HG03280 (cell line): ENCODE measurements at regions not wholly inside any gene's neighbourhood (a gene's known extent, or its start where the extent isn't known, plus 50 kb on each side); places are given as distances from the start of the nearest gene placed in this dataset.
"Not testable (repeated sequence)": the region's sequence is repeated elsewhere in the genome, so short reads cannot be mapped to it uniquely, and the experiment has no call there.

ENCODE experiments used
- ATAC-seq: cut with Tn5 transposase; IDR thresholded peaks from one replicate; pipeline ENCODE4 v1.9.1; 2021; ENCODE audit warnings: mild to moderate bottlenecking, moderate library complexity; ENCODE audit not compliant: unreplicated experiment

- ATAC-seq: not testable (repeated sequence)
These were observed 248.6 kb upstream of the RHOBTB1 start for GRCh38 chr10:61192589-61192988.

DNA sequence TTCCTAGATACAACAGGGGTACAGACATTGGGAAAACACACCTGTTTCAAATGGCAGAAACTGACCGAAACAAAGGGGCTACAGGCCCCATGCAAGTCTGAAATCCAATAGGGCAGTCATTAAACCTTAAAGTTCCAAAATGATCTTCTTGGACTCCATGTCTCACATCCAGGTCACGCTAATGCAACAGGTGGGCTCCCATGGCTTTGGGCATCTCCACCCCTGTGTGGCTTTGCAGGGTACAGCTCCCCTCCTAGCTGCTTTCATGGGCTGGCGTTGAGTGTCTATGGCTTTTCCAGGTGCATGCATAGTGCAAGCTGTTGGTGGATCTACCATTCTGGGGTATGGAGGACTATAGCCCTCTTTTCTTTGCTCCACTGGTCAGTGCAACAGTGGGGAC, 248.1 kb upstream of the RHOBTB1 start:
- no peak for ATAC-seq

GRCh38 chr10:61189912-61190311, 245.9 kb upstream of the RHOBTB1 start:
- no peak for ATAC-seq

DNA sequence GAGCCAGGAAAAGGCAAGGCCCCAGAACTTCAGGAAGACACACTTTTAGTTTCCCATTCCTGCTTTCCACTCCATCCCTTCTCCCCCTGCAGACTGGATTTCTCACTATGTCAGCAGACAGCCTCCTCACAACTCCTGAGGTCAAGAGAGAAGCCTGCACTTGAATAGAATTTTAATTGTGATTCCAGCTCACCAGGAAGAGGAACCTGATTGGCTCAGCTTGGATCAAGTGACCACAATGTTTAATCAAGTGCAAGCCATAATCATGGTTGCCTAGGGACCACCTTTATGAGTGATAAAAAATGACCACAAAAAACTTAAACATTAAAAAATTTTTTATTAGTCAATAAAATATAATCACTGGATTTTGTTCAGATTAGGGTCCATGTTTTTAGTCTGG, 244.7 kb upstream of the RHOBTB1 start:
- no peak for ATAC-seq

DNA sequence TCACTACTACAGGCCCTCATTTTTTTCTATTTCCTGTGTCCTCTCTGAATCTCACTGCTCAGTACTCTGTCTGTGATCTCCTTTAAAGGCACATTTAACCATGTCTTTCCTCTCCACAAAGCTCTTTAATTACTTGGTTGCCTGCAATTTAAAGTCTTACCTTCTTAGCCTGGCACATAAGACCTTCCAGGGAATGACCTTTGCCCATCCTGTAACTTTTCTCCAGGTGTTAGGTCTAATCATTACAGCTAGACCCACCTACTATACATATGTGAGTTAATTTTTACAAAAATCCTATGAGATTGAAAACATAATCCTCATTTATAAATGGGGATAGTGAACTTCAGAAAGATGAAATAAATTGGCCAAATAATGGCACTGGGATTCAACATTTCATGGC, 244.1 kb upstream of the RHOBTB1 start:
- ATAC-seq: no peak

- no peak for ATAC-seq
These were observed 243.6 kb upstream of the RHOBTB1 start for GRCh38 chr10:61187601-61188000.

DNA sequence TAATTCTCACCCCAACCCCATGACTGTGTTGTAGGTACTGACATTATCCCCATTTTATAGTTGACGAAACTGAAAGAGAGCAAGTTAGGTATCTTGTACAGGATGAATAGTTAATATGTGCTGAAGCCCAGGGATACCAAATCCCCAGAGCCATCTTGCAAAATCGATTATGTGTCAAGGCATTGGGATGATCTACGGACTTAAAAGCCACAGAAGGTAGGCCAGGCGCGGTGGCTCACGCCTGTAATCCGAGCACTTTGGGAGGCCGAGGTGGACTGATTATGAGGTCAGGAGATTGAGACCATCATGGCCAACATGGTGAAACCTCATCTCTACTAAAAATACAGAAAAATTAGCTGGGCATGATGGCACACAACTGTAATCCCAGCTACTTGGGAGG, 242.4 kb upstream of the RHOBTB1 start:
- no peak for ATAC-seq

DNA sequence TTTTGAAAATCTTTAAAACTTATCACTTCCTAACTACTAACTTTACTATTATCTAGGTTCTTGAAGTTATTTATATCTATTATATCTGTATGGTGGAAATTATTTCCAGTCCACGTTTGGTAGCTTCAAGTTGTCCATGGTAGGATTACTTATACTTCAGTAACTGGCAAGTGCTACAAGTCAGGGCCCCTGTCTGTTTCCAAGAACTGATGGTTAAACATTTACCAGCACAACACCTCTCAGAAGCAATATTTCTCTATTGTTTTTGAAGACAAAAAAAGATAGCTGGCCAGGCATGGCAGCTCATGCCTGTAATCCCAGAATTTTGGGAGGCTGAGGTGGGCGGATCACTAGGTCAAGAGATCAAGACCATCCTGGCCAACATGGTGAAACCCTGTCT, 240.4 kb upstream of the RHOBTB1 start:
- ATAC-seq: no peak

- ATAC-seq: no peak
These were observed 240.0 kb upstream of the RHOBTB1 start for GRCh38 chr10:61183967-61184366.

- no peak for ATAC-seq
These were observed 237.8 kb upstream of the RHOBTB1 start for GRCh38 chr10:61181832-61182231.

- ATAC-seq: no peak
These were observed 235.8 kb upstream of the RHOBTB1 start for GRCh38 chr10:61179771-61180170.

GRCh38 chr10:61176424-61176823, 232.4 kb upstream of the RHOBTB1 start:
- ATAC-seq: no peak

DNA sequence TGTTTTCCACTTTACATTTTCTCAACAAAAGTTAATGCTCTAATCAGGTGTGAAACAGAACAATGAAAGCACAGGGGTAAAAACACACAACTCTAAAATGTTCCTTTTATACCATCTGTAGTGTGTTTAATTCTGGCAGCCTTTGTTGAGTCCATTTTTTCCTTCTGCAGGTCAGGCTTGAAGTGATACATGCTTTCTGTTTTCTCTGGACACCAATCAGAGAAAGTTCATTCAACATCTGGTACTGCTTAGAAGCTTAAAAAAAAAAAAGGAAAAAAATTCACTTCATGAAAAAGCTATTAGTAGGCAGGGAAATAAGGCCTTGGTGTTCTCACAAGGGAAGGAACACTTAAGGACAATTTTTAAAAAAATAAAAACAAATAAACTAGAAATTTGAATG, 231.3 kb upstream of the RHOBTB1 start:
- ATAC-seq: no peak

DNA sequence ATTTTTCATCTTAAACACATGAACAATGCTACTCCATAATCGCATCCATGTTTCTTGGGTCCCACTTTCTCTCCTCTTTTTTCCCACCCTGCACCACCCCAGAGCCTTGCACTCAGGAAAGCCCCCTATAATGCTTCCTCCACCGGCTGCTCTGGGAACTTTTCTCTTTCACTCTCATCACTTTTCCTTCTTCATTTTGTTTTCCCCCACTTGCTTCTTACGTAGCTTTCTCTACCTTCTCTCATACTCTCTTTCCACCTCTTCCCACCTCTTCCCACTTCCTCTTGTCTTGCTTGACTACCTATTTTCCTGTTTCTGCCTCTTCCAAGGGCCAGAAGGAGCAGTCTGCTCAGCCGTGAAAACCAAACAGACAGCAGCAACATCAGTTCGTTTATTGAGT, 229.5 kb upstream of the RHOBTB1 start:
- no peak for ATAC-seq

GRCh38 chr10:61172182-61172926, 228.4 kb upstream of the RHOBTB1 start:
- no peak for ATAC-seq

DNA sequence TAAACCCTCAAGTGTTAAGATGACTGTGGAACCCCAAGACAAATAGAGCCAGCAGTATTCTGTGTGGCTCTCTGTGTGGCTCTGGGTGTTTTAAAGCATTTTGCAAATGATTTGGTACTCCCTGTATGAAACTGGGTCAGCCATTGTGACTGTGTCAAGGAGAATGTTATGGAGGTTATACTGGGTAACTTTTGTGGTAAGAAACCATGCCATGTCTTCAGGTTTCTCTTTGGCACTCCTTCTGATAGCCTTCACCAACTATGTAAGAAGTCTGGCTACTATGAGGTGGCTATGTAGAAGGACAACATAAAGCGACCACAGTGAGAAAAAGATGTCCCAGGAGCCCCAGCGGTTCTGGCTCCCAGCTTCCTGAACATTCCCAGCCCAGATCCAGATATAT, 226.6 kb upstream of the RHOBTB1 start:
- no peak for ATAC-seq

DNA sequence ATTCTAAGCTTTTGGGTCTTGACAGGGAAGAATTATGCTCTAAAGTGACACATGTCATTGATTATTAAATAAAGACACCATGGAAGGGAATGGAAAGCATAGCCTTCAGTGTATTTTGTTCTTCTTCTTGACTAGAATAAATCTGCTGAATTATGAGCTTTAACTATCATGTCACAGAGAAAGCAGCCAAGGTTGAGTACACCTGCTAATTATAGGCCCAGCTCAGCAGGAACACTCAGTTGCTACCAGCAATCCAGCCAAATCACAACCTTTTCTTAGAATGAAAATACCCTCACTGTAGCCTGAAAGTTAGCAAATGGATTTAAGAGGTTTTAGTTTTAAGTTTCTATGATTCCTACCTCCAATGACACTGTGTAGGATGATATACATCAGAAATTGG, 225.3 kb upstream of the RHOBTB1 start:
- no peak for ATAC-seq

DNA sequence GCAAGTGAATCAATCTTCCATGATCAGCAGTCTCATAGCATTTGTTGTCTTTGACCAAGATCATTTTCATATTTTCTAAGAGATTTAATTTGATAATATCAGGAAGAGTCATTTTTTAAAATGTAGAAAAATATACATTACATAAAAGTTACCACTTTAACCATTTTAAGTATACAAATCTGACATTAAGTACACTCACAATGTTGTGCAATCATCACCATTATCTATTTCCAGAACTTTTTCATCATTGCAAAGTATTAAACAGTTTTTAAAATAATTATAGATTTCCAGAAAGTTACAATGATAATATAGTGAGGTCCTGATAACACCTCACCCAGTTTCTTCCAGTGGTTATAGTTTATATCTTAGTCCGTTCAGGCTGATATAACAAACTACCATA, 222.5 kb upstream of the RHOBTB1 start:
- no peak for ATAC-seq

DNA sequence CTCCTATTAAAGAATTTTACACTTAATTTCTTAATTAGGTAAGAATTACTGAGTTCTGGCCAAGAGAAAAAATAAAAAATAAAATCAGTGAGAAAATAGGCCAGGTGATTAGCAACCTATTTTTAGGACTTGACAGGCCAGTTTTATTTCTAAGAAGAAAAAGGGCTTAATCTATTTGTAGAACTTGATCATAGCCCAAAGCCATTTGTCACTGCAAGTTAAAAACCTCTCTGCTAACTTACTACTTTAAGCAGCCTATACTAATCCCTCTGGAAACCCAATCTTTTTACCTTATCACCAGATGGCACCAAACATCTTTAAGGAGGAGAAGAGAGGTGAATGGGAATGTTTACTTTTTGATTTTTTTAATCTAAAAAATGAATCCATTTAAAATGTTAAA, 222.1 kb upstream of the RHOBTB1 start:
- ATAC-seq: no peak

GRCh38 chr10:61164458-61165160, 220.6 kb upstream of the RHOBTB1 start:
- no peak for ATAC-seq

DNA sequence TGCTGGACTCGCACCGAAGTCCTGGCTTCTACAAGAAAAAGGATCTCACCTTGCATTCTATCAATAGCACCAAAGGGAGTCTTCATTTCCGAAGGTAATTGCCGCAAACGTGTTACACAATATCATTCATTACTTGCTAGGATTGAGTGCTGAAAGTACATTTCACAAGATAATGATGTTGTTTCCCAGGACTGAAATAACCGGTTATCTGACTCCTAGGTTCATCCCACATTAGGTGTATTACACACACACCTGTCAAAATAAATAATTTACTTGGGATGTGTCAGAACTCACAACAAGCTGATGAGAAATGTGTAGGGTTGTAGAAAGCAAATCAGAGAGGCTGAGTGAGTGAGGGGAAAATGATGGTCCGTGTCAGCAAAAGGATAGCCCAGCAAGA, 219.4 kb upstream of the RHOBTB1 start:
- no peak for ATAC-seq

- no peak for ATAC-seq
These were observed 216.3 kb upstream of the RHOBTB1 start for GRCh38 chr10:61160253-61160652.

GRCh38 chr10:61159253-61159652, 215.3 kb upstream of the RHOBTB1 start:
- no peak for ATAC-seq
